ENCODE measurements at regions not wholly inside any gene's neighbourhood (a gene's known extent, or its start where the extent isn't known, plus 50 kb on each side); places are given as distances from the start of the nearest gene placed in this dataset.

DNA sequence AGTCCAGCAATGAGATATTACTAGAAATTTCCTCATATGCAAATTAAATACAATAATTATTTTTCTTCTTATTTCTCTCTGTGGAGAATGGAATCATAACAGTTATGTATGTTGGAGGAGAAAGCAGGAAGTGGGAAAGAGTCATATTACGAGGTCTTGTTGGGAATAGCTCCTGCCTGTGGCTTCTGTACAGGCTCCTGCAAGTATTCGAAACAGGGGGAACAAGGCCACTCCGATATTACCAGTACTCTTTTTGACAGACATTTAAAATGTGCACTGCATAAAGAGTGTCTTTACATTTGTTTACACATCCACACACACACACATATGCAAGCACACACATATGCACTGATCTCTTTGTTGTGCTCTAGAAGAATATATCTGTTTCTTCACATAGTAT, 812.0 kb upstream of the ZNF608 start:
- TF ChIP-seq EP300 (IDR thresholded peaks at IDR 0.05), result no peak
- TF ChIP-seq, protein P1, sequence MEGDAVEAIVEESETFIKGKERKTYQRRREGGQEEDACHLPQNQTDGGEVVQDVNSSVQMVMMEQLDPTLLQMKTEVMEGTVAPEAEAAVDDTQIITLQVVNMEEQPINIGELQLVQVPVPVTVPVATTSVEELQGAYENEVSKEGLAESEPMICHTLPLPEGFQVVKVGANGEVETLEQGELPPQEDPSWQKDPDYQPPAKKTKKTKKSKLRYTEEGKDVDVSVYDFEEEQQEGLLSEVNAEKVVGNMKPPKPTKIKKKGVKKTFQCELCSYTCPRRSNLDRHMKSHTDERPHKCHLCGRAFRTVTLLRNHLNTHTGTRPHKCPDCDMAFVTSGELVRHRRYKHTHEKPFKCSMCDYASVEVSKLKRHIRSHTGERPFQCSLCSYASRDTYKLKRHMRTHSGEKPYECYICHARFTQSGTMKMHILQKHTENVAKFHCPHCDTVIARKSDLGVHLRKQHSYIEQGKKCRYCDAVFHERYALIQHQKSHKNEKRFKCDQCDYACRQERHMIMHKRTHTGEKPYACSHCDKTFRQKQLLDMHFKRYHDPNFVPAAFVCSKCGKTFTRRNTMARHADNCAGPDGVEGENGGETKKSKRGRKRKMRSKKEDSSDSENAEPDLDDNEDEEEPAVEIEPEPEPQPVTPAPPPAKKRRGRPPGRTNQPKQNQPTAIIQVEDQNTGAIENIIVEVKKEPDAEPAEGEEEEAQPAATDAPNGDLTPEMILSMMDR (IDR thresholded peaks at IDR 0.05), result no peak

Data from tibial nerve (tissue), 4 donors.